ENCODE measurements at regions not wholly inside any gene's neighbourhood (a gene's known extent, or its start where the extent isn't known, plus 50 kb on each side); places are given as distances from the start of the nearest gene placed in this dataset.

DNA sequence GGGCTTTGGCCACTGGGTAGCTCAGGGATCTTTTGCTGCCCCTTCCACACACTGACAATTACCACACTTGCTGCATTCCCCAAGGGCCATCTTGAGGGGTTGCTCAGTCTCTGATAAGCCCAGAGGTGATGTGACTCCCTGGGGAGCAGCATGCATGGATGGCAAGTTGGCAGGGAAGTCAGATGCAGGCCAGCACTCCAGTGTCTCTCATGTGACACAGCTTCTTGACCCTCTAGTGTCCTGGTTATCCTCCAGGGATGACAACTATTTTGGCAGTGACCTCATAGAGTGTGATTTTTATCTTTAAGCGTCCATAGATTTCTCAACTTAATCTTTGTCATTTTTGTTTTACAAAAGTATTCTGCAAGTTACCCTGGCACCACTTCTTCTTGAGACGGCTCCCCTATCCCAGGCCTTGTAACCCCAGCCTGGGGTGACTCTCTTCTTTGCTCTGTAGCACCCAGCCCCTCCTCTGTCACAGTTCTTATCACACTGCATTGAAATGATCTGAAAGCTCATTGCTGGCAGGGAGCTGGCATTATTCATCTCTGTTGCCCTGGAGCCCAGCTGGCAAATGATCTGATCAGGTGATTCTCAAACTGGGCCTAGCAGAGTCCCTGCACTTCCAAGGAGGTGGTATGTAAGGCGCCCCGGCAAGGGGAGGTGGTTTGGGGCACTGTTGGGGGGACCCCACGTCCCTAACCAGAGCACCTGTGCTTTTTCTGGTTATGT is 72.6 kb downstream of the TENT5C start:
- CTCF ChIA-PET, result no interaction called here

GRCh38 chr1:117679299-117679698 is 73.5 kb downstream of the TENT5C start:
- no peak for DNase-seq (ENCODE audit: low read depth)
- no peak for TF ChIP-seq CTCF (IDR thresholded peaks at IDR 0.05; ENCODE audit: insufficient read depth, low read depth, low read length)
- POLR2A ChIA-PET, result no interaction called here
- no peaks in the 10 kb centered on the region for H3K36me3 ChIP-seq (ENCODE audit: control insufficient read depth, insufficient read depth, low read length)
- CTCF ChIA-PET, result interaction anchor here (0.6 kb wide), 1 partner anchor 216 kb away, joined by 3 read pairs; no protein-coding TSS in a partner anchor
- no peak overlapping the region for H3K4me3 ChIP-seq (ENCODE audit: low read depth, low read length)
- H3K27me3 ChIP-seq (ENCODE audit: control insufficient read depth, insufficient read depth, low read length), result no peaks in the 10 kb centered on the region

More for the DNA sequence above, 72.6 kb downstream of the TENT5C start:
- no peaks in the 10 kb centered on the region for H3K27me3 ChIP-seq (ENCODE audit: control insufficient read depth, insufficient read depth, low read length)
- no peak for TF ChIP-seq CTCF (IDR thresholded peaks at IDR 0.05; ENCODE audit: insufficient read depth, low read depth, low read length)
- H3K4me3 ChIP-seq (ENCODE audit: low read depth, low read length), result no peak overlapping the region
- DNase-seq (ENCODE audit: low read depth), result no peak
- POLR2A ChIA-PET, result no interaction called here
- H3K36me3 ChIP-seq (ENCODE audit: control insufficient read depth, insufficient read depth, low read length), result no peaks in the 10 kb centered on the region

DNA sequence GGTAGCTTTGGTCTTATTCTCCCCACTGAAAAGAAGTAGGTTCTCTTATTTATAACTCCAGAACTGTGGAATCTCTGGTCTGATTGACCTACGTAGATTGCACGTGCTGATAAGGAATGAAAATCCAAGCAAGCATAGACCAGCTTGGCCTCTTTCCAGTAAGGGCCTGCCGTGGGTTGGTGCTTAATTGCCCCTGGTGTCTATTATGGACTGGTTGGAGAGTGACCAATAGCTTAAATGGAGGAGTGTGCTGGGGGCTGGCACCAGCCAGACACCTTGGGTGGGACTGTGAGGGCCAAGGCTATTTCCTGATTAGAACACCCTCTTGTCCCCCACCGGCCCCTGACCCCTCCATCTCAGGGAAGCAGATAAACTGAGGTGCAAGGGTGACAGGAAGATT is 74.0 kb downstream of the TENT5C start:
- Histone ChIP-seq H3K4me3 (ENCODE audit: low read depth, low read length) (no peak overlapping the region), H3K27me3 (ENCODE audit: control insufficient read depth, insufficient read depth, low read length) (no peaks in the 10 kb centered on the region), H3K36me3 (ENCODE audit: control insufficient read depth, insufficient read depth, low read length) (no peaks in the 10 kb centered on the region)
- TF ChIP-seq CTCF (IDR thresholded peaks at IDR 0.05; ENCODE audit: insufficient read depth, low read depth, low read length), result no peak
- ChIA-PET POLR2A (no interaction called here), CTCF (interaction anchor here (0.6 kb wide), 1 partner anchor 216 kb away, joined by 3 read pairs; no protein-coding TSS in a partner anchor)
- no peak for DNase-seq (ENCODE audit: low read depth)

GRCh38 chr1:117680316-117681002 is 74.6 kb downstream of the TENT5C start:
- no peaks in the 10 kb centered on the region for H3K27me3 ChIP-seq (ENCODE audit: control insufficient read depth, insufficient read depth, low read length)
- no peak overlapping the region for H3K4me3 ChIP-seq (ENCODE audit: low read depth, low read length)
- DNase-seq (ENCODE audit: low read depth), result no peak
- TF ChIP-seq CTCF (IDR thresholded peaks at IDR 0.05; ENCODE audit: insufficient read depth, low read depth, low read length), result no peak
- POLR2A ChIA-PET, result no interaction called here
- H3K36me3 ChIP-seq (ENCODE audit: control insufficient read depth, insufficient read depth, low read length), result no peaks in the 10 kb centered on the region
- CTCF ChIA-PET, result interaction anchor here (1.0 kb wide), 1 partner anchor 10 kb away, joined by 3 read pairs; no protein-coding TSS in a partner anchor

DNA sequence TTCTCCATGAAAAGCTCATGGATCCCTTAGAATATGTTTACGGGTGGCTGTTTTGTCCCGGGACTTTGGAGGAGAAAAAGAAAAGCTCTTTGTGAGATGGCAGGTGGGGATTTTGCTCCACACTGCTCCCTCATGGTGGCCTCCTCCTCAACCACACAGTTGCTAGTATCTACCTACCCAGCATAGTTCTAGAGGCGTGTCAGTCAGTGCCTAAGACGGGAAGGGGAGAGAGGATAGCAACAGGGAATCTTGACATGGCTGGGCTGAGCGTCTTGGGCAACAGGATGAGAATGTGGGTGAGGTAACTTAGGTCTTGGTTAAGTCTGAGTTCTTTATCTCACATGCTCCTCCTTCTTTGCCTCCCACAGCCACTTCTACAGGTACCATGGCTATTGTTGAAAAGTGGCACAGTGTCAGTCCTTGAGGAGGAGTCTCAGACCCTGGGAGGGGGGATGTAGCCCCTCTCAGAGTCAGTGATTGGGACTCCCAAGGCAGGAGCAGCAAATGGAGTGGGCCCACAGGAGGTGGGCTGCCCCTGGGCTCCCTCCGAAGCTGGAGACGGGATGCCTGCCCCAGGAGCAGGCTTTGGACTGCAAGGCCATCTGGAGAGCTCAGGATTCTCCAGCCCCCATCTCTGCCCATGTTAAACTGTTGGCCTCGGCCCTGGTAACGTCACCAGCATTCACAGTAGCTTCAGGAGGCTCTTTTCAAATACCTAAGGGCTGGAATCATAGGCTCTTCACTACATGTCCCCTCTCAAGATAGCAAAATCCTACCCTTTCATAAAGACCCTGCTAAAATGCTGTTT is 75.4 kb downstream of the TENT5C start:
- ChIA-PET CTCF (interaction anchor here (0.6 to 1.0 kb wide), 2 partner anchors 11 to 69 kb away, joined by 3 read pairs; no protein-coding TSS in a partner anchor), POLR2A (no interaction called here)
- Histone ChIP-seq H3K27me3 (ENCODE audit: control insufficient read depth, insufficient read depth, low read length) (no peaks in the 10 kb centered on the region), H3K4me3 (ENCODE audit: low read depth, low read length) (no peak overlapping the region), H3K36me3 (ENCODE audit: control insufficient read depth, insufficient read depth, low read length) (no peaks in the 10 kb centered on the region)
- DNase-seq (ENCODE audit: low read depth), result no peak
- TF ChIP-seq CTCF (IDR thresholded peaks at IDR 0.05; ENCODE audit: insufficient read depth, low read depth, low read length), result no peak

Data from BJ (cell line).